DMS53 treated with DMSO at 0.1 percent for 48 hours (cell line): ENCODE measurements at regions not wholly inside any gene's neighbourhood (a gene's known extent, or its start where the extent isn't known, plus 50 kb on each side); places are given as distances from the start of the nearest gene placed in this dataset.
A peak's percentile ranks its signal among the peaks of the same experiment; 100 is the strongest.
"Not testable (repeated sequence)": the region's sequence is repeated elsewhere in the genome, so short reads cannot be mapped to it uniquely, and the experiment has no call there.

Experiments used
- DNase-seq: peaks from one replicate; lab custom pipeline; 2025; ENCODE audit not compliant: unreplicated experiment; lab: John Stamatoyannopoulos, UW

DNA sequence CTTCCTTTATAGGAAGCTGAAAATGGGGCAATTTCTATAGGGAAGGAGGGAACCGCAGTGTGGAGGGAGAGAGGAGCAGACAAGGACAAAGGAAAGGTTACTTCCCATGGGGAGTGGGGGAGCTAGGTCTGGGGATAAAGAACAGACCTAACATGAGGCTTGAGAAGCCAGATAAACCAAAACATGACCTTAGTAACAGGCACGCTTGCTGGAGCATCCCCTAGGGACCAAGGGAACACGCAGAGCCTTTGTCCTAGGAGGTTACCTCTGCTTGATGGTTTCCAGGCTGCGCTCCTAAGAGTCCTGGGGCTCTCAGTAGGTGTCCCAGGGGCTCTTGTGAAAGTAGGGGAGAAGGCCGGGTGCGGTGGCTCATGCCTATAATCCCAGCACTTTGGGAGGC is 271.4 kb upstream of the NCAM1 start:
- no peak for DNase-seq

DNA sequence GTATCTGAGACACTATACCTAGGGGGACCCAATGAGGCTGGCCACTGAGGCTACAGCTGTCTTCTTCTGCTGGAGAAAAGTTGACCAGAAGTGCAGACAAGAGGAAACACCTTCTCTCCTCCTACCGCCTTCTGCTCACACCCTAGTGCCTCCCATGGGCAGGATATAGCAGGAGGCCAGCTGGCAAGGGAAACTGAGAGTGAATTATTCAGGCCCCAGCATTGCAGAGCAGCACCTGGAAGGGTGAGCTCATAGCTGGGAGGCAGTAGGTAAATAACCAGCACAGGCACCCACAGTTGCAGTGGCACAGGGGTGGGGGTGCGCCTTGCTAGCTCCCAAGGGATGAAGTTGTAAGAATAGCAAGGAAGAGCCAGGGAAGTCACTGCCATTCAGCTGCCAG is 267.4 kb upstream of the NCAM1 start:
- DNase-seq = no peak

DNA sequence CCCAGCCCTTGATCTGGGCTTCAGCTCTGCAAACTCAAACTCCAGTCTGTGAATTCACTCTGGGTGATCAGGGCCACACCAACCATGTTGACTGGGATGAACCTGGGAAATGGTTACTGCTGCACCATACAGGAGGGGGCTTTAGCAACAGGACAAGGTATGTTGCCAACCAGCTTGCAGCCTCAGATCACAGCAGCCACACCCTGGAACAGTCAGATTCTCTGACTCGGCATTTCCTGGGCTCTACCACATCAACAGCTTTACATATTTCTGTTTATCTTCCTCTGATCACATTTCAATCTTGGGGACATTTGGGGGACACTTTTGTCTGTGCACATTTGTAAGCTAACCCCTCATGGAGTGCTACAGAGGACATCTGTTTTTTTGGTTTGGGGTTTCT is 267.0 kb upstream of the NCAM1 start:
- no peak for DNase-seq

DNA sequence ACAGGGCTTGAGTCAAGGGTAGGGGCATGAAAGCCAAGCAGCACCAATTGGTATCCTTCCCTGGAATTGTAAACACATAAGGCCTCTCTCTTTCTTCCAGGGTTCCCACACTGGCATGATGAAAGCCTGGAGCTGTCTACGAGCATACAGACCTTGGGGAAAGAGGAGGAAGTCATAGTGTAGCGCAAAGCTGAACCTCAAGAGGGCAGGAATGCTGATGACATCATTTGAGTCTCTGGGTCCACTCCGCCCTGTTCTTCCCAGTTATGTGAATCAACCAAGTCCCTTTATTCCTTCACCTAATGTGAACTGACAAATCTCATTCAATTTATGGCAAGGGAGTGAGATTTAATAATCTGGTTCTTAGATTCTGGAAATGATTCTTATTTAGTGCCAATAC is 266.4 kb upstream of the NCAM1 start:
- peak; percentile 11 for DNase-seq

DNA sequence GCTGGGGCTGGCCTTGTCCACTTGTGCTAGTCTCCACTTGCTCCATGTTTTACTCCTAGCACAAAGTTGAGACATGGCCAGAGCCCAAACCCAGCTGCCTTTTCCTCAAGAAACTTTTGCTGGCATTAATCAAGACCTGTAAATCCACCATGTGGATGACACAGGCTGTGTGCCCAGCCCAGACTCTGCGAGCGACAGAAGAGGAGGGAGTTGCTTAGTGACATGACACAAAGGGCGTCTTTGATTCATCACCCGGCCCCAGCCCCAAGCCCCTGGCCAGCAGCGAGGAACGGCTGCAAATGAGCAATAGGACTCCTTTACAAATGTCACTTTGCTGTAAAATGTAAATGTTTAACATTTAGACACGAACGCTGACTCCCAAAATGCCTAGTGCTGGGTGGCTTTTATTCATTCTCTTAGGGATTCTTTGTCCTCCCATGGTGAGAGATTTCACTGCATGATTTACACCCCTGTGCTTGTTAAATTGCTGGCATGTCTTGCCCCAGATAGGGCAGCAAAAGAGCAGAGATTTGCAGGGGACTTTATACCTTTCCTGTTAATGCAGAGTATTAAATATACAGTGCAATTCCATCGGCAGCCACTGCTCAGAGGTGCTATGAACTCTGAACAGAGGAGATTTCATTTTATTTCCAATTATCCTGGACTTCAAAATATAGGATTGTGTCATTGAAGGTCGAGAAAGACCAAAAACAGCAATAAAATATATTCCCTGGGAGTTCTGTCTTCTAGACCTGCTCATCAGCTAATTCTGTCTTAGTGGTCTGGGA is 263.6 kb upstream of the NCAM1 start:
- no peak for DNase-seq

DNA sequence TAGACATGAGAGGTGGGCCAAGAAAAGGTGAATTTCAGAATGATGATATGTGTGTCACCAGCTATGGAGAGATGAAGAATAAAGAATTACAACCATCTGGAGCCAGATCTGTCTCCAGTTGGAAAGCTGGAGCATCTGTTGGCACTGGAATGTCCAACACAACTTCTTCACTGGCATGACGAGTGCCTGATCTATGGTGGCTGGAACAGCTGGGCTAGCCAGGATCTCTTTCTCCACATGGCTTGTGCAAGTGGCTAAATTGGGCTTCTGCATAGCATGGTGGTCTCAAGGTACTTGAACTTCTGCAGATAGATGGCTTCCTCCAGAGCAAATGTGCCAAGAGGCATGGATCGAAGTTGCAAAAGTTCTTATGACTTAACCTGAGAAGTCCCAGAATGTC is 256.1 kb upstream of the NCAM1 start:
- DNase-seq = no peak

DNA sequence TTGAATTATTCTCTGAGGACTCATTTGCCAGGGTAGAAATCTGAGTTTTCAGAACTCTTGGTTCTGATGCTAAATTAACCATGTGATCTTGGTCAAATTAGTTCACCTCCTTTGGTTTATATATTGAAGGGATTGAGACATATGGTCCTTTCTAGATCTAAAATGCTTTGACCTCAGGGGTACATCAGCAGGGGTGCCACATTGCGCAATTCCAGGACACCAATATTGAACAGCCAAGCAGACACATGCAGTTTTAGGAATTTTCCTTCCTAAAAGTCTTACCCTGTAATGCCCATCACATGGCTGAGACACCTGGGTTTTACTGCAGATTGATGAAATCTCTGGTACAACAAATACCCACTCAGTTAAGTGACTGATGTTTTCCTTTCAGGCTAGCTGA is 254.4 kb upstream of the NCAM1 start:
- DNase-seq = no peak

DNA sequence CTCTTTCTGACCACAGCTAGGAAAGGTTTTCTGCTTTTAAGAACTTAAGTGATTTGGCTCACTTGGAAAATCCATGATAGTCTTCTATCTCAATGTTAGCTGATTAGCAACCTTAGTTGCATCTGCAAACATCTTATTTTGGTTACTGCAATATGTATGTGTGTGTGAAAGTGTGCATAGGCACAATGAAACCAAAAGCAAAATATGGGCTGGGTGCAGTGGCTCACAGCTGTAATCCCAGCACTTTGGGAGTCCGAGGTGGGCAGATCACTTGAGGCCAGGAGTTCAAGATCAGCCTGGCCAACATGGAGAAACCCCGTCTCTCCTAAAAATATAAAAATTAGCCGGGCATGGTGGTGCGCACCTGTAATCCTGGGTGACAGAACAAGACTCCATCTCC is 246.9 kb upstream of the NCAM1 start:
- DNase-seq = not testable (repeated sequence)

DNA sequence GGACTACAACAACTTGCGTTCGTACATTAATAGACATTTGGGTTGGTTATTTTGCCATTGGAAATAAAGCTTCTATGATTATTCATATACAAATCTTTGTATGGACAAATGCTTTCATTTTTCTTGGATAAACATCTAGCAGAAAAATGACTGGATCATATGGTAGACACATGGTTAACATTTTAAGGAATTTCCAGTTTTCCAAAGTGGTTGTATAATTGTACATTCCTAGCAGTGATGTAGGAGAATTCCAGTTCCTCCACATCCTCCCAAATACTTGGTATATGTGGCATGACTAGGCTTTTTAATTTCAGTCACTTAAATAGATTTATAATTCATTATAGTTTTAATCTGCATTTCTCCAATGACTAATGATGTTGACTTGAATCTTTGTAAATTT is 246.2 kb upstream of the NCAM1 start:
- no peak for DNase-seq

DNA sequence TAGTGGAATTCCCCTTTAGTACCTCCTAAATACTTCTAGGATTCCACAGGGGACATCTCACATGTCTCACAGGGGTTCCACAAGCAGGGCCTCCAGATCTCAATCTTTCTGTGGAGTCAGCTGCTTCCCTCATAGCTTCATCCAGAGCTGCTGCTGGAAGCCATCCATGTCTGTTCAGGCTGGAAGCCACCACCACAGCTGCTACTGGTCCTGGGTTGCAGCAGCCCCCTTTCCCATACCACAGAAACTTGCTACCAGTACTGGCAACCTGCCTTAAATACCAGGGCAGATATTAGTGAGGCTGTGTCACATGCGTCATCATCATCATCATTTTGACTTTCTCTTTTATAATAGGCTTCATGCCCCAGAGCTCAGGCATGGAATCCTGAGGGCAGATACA is 242.7 kb upstream of the NCAM1 start:
- DNase-seq = no peak

DNA sequence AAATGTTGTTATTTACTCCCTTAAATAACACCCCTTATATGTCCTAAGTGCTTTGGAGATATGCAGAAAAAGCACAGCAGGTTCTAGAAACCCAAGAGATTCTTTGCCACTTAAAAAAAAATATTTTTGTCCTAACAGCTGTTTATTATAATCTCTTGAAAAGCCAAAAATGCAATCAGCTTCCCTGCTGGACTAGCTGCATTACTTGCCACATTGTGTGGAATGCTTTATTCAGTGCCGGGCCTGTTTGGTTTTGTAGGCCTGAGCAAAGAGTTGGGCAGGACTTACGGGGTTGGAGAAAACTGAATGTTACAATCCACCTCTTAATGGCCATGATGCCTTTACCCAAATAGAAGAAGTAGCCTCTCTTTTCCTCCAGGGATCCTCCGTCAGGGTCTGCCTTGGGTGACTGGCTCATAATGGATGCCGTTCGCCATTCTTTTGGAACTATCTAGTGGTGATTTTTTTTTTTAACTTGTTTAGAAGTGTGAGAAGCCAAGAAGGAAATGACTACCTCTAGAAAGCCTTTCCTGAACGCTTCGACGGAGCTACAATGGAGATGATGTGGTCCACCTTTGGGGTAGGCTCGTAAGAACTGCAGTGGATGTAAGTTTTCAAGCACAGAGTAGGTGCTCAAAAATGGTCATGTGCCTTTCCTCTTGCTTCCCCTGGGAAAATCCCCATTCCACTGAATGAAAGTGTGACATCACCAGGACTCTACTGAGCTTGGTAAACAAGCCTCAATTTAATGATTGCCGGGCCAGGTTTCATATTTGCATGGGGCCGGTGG is 241.3 kb upstream of the NCAM1 start:
- DNase-seq = no peak

DNA sequence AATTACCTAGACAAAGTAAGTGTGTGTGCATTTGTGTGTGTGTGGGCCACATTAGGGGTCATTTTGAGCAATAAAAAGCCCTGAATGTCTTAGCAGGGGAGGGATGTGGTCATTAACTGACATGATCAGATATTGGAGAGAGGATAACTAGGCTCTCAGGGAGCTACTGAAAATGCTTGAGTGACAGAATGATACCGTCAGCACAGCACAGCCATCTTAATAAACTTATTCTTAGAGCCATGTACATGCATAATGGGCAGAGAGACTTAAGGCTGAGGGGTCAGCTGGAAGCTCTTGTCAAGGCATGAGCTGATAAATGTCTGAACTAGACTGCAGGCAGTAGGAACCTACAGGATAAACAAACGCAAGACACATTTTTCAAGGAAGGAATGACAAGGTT is 239.1 kb upstream of the NCAM1 start:
- no peak for DNase-seq

DNA sequence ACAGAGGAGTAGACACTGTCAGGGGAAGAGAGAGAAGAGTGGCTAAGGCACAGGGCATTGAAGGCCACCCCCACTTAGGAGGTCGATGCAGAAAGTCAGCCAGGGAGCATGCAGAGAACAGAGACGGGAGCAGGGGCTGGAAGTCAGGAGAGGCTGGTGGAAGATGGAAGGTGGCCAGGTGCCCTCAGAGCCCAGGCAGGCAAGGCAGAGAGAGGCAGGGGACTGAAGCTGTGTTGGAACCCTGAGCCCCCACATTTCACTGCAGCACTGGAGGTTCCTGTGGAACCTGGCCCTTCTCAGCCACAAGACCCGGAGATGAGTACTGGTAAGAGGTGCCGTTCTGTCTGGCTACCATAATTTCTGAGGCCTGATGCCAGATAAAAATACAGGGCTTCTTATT is 238.3 kb upstream of the NCAM1 start:
- no peak for DNase-seq

DNA sequence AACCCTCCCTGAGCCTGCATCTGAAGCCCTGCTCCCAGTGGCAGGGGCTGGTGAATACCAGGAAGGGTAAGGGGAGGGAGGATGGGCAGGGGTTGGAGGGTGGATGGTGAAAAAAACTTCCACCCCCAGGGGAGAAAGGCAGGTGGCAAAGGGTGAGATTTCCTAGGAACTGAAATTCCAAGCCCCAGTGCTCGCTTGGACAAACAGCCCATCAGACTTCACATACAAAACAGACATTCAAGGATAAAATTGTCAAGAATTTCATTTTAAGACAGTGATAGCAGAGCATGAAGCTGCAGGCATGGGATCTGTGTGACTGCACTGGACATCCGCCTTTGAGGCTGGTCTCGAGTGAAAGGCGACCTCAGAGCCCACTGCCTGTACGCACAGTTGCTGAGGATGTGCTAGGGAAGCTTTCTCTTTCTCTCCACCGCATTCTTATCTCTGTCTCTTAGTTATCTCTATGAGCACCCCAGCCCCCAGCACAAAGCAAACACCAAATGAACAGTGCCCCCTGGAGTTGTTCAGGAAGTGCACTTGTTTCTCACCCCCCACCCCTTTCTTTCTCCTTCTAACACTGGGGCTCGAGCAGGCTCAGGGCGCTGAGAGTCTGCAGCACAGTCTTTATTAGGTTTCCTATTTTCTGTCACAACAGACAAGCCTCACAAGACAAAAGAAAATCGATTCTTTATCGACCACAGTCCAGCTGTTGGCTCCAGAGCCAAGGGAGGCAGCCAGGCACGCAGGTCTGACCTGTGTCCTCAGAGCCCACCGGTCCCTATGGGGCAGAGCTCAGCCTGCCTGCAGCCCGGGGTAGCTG is 237.3 kb upstream of the NCAM1 start:
- no peak for DNase-seq

DNA sequence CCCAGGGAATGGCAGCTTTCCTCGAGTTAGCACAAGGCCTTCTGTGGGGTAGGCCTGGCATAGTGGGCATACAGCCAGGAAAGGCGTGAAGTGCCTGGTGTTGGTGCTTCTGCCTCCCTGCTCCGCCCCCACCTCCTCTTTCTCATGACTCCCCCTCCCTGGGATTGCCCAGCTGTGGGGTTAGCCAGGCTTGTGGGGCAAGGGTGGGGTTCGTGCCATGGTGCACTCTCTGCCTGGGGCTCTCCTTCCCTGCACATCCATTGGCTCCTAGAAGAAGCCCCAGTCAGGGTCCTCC is 236.8 kb upstream of the NCAM1 start:
- no peak for DNase-seq

DNA sequence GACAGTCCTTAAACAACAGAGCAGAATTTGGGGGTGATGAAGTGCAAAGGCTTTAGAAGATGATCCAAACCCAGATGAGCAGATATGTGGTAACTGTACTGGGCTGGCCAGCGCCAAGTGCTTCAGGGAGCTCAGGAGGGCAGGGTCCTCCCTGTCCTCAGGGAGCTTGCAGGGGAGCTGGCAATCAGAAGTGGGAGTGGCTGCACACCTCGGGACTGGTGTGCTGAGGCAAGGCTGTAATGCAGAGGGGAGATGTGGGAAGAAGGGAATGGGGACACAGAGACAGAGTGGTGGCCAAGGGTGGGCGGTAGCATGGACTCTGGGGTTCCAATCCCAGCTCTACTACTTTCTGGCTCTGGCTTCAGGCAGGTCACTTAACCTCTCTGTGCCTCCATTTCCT is 235.6 kb upstream of the NCAM1 start:
- no peak for DNase-seq

DNA sequence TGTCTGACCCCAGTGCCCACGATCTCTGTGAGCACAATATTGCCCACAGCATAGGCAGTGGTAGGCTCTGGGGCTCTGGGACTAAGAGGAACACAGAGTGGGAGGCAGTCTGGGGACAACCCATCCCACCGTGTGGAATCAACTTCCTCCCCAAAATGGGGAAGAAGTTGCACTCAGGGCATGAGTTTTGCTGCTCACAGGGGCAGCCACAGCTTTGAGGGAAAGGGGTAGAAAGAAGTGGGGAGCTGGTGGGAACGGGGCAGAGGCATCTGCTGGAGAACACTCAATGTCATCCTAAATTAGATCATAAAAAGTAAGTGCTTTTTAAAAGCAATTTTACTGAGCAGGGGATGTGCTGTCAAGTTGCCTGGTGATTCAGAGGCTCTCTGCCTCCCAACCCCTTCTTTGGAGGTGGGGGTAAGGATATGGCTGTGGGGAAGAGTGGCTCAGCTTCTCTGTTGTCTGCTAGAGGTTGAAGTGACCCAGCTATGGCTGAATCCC is 233.8 kb upstream of the NCAM1 start:
- no peak for DNase-seq

DNA sequence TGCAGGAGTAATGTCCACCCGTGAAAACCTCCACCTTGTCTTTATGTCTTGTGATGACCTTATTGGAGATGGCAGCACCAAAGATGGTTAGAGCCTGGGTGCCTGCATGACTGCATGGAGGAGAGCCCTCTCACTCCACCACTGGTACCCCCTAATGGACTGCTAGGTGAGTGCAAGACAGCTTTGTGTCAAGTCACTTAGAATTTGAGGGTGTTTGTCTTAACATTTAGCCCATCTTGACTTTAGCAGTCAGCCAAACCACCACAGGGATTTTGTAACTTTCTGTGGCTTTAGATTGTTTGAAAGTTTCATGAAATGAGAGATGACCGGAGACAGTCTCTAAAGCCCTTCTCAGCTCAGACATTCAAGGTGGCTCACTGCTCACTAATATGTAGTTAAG is 232.9 kb upstream of the NCAM1 start:
- no peak for DNase-seq

DNA sequence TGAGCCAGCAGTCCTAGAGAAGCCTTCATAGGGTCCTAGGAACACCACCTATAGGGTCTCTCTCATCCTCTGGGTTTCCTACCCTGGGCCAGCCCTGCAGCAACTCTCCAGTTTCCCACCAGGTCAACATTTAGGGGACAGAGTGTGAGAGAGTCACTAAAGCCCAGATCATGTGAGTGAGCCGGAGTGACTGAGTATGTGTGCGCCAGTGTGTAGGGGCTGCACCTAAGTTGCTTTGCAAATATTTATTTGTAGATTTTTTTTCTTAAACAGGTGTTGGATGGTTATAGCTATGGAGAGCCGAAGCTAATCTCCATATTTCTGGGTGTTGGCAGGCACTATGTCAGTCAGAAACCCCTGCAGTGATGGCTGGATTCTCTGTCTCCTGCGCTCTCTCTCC is 232.5 kb upstream of the NCAM1 start:
- DNase-seq = no peak

DNA sequence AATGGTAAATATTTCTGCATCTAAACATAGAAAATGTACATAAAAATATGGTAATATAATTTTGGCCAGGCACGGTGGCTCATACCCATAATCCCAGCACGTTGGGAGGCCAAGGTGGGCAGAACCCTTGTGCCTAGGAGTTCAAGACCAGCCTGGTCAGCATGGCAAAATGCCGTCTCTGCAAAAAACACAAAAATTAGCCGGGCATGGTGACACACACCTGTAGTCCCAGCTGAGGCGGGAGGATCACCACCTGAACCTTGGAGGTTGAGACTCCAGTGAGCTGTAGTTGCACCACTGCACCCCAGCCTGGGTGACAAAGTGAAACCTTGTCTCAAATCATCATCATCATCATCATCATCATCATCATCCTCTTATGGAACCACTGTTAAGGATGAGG is 230.6 kb upstream of the NCAM1 start:
- no peak for DNase-seq

DNA sequence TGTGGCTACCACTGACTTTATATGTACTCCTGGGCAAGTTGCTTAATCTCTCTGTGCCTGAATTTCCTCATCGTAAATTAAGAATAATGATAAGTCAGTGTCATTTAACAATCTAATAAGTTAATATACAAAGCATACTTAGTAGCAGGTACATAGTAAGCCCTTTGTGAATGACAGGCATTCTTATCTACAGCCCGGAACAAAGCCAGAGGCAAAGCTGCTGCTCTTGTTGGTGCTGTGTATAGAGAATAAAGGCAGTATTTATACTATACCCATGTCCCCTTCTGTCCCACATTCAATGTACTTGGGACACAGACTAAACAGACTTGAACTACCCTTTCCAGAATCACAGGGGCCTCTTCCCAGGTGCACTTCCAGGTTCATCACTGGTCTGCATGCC is 229.7 kb upstream of the NCAM1 start:
- DNase-seq = no peak

DNA sequence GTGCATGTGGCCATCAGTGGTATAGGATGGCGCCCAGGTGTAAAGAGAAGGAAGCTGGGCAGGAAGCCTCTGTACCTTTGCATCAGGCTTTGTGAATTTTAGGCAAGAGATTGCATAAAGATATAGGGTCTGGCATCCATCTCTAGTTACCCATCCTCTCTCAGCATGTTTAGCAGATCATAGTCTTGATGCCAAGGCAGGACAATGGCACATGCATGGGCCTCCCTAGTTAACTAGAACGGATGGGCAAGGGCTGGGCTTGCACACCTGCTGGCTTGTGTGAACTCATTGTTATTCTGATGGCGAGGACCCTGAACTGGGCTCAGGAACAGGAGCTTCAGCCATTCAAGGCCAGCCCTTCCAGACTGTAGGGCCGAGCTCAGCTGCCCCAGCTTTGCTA is 229.2 kb upstream of the NCAM1 start:
- DNase-seq = no peak
